ENCODE measurements at regions not wholly inside any gene's neighbourhood (a gene's known extent, or its start where the extent isn't known, plus 50 kb on each side); places are given as distances from the start of the nearest gene placed in this dataset.

DNA sequence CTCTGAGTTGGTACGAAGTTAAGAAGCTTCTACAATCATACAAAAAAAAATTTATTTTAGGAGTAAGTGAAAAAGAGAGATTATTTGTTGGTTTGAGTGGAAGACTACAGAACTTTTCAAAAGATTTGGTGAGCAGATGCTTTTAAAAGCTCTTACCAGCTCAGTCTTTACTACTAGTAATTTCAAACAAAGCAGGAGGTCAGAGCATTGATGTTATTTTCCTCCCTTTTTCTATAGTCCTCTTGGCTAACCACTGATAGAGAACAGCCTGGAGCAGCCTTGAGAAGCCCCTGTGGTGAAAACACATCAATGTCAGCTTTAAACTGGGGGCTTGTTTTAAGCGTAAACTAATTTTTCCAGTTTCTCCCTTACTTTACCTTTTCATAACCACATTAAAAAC, 559.3 kb upstream of the CDH2 start:
- Histone ChIP-seq H3K9me3 (ENCODE audit: control insufficient read depth, insufficient read depth, low read depth, low read length) (no peaks in the 10 kb centered on the region), H3K4me3 (ENCODE audit: low read depth, low read length) (no peak overlapping the region), H3K4me1 (ENCODE audit: control insufficient read depth, insufficient read depth, low read length) (no peaks in the 10 kb centered on the region), H3K36me3 (ENCODE audit: control insufficient read depth in 2 of 2, insufficient read depth in 1 of 2, low read length in 2 of 2) (no peaks in the 10 kb centered on the region), H3K27ac (ENCODE audit: extremely low read depth, low read depth, low read length) (no peak overlapping the region)
- TF ChIP-seq ZNF555 (tag by site-specific recombination; conservative IDR thresholded peaks at IDR 0.05), result no peak
- TF ChIP-seq, protein P1, sequence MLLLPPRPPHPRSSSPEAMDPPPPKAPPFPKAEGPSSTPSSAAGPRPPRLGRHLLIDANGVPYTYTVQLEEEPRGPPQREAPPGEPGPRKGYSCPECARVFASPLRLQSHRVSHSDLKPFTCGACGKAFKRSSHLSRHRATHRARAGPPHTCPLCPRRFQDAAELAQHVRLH (tag by site-specific recombination; IDR thresholded peaks at IDR 0.05), result no peak
- CTCF ChIA-PET, result no interaction called here
- POLR2A ChIA-PET, result no interaction called here

DNA sequence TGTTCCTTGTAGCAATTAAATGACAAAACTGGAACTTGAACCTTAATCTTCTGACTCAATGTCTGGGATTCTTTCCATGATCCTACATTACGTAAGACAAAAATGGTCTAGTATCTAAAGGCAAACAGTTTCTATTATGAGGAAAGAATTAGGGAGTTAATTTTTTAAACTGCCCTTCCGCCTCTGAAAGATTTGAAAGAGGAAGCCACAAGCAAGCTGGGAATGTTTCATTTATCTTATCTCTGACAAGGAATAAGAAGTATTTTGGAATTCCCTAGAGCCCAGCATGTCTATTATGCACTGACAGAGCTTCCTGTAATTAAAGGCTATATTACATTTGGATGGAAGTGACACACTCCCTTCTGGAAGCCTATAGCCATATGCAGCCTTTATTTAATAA, 558.8 kb upstream of the CDH2 start:
- Histone ChIP-seq H3K4me1 (ENCODE audit: control insufficient read depth, insufficient read depth, low read length) (no peaks in the 10 kb centered on the region), H3K9me3 (ENCODE audit: control insufficient read depth, insufficient read depth, low read depth, low read length) (no peaks in the 10 kb centered on the region), H3K4me3 (ENCODE audit: low read depth, low read length) (no peak overlapping the region), H3K36me3 (ENCODE audit: control insufficient read depth in 2 of 2, insufficient read depth in 1 of 2, low read length in 2 of 2) (no peaks in the 10 kb centered on the region), H3K27ac (ENCODE audit: extremely low read depth, low read depth, low read length) (no peak overlapping the region)
- CTCF ChIA-PET, result no interaction called here
- TF ChIP-seq ZNF140 (tag by site-specific recombination; IDR thresholded peaks at IDR 0.05) (no peak), ZNF529 (tag by site-specific recombination; IDR thresholded peaks at IDR 0.05; ENCODE audit: insufficient replicate concordance) (no peak), ZNF548 (tag by site-specific recombination; IDR thresholded peaks at IDR 0.05) (no peak), KLF9 (tag by site-specific recombination; IDR thresholded peaks at IDR 0.05; ENCODE audit: low read depth) (no peak), OSR2 (tag by site-specific recombination; IDR thresholded peaks at IDR 0.05) (no peak), ZNF423 (tag by site-specific recombination; IDR thresholded peaks at IDR 0.05) (no peak), ZNF2 (tag by site-specific recombination; IDR thresholded peaks at IDR 0.05) (no peak), ZBTB1 (tag by site-specific recombination; IDR thresholded peaks at IDR 0.05) (no peak), ZNF19 (tag by site-specific recombination; IDR thresholded peaks at IDR 0.05; ENCODE audit: low read depth) (no peak)
- TF ChIP-seq, protein P2, sequence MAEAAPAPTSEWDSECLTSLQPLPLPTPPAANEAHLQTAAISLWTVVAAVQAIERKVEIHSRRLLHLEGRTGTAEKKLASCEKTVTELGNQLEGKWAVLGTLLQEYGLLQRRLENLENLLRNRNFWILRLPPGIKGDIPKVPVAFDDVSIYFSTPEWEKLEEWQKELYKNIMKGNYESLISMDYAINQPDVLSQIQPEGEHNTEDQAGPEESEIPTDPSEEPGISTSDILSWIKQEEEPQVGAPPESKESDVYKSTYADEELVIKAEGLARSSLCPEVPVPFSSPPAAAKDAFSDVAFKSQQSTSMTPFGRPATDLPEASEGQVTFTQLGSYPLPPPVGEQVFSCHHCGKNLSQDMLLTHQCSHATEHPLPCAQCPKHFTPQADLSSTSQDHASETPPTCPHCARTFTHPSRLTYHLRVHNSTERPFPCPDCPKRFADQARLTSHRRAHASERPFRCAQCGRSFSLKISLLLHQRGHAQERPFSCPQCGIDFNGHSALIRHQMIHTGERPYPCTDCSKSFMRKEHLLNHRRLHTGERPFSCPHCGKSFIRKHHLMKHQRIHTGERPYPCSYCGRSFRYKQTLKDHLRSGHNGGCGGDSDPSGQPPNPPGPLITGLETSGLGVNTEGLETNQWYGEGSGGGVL (tag by site-specific recombination; IDR thresholded peaks at IDR 0.05), result no peak
- TF ChIP-seq, protein P3, sequence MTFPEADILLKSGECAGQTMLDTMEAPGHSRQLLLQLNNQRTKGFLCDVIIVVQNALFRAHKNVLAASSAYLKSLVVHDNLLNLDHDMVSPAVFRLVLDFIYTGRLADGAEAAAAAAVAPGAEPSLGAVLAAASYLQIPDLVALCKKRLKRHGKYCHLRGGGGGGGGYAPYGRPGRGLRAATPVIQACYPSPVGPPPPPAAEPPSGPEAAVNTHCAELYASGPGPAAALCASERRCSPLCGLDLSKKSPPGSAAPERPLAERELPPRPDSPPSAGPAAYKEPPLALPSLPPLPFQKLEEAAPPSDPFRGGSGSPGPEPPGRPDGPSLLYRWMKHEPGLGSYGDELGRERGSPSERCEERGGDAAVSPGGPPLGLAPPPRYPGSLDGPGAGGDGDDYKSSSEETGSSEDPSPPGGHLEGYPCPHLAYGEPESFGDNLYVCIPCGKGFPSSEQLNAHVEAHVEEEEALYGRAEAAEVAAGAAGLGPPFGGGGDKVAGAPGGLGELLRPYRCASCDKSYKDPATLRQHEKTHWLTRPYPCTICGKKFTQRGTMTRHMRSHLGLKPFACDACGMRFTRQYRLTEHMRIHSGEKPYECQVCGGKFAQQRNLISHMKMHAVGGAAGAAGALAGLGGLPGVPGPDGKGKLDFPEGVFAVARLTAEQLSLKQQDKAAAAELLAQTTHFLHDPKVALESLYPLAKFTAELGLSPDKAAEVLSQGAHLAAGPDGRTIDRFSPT (tag by site-specific recombination; IDR thresholded peaks at IDR 0.05), result no peak
- POLR2A ChIA-PET, result no interaction called here

DNA sequence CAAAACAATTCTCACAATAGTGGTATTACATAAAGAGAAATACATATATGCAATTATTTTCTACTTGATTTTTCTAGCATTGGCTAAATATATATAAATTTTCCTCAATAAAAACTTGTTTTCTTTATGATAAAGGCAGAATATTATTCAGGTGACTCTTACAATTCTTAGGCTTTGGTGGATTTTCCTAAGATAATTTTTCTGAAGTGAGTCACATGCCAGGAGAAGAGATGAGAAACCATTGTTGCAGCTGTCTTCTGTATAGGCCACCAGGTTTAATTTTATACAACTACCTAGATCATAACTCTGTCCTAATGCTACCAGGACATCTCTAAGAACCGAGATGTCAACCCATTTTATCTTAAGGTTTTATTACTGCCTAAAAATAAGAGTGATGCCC, 552.4 kb upstream of the CDH2 start:
- Histone ChIP-seq H3K4me1 (ENCODE audit: control insufficient read depth, insufficient read depth, low read length) (no peaks in the 10 kb centered on the region), H3K9me3 (ENCODE audit: control insufficient read depth, insufficient read depth, low read depth, low read length) (no peaks in the 10 kb centered on the region), H3K27ac (ENCODE audit: extremely low read depth, low read depth, low read length) (no peak overlapping the region), H3K36me3 (ENCODE audit: control insufficient read depth in 2 of 2, insufficient read depth in 1 of 2, low read length in 2 of 2) (no peaks in the 10 kb centered on the region), H3K4me3 (ENCODE audit: low read depth, low read length) (no peak overlapping the region)
- POLR2A ChIA-PET, result no interaction called here
- TF ChIP-seq, protein P4, sequence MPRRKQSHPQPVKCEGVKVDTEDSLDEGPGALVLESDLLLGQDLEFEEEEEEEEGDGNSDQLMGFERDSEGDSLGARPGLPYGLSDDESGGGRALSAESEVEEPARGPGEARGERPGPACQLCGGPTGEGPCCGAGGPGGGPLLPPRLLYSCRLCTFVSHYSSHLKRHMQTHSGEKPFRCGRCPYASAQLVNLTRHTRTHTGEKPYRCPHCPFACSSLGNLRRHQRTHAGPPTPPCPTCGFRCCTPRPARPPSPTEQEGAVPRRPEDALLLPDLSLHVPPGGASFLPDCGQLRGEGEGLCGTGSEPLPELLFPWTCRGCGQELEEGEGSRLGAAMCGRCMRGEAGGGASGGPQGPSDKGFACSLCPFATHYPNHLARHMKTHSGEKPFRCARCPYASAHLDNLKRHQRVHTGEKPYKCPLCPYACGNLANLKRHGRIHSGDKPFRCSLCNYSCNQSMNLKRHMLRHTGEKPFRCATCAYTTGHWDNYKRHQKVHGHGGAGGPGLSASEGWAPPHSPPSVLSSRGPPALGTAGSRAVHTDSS (tag by site-specific recombination; IDR thresholded peaks at IDR 0.05), result no peak
- TF ChIP-seq ZNF48 (tag by site-specific recombination; IDR thresholded peaks at IDR 0.05) (no peak), ZNF677 (tag by site-specific recombination; IDR thresholded peaks at IDR 0.05) (no peak)
- CTCF ChIA-PET, result no interaction called here
